ENCODE measurements at regions not wholly inside any gene's neighbourhood (a gene's known extent, or its start where the extent isn't known, plus 50 kb on each side); places are given as distances from the start of the nearest gene placed in this dataset.

DNA sequence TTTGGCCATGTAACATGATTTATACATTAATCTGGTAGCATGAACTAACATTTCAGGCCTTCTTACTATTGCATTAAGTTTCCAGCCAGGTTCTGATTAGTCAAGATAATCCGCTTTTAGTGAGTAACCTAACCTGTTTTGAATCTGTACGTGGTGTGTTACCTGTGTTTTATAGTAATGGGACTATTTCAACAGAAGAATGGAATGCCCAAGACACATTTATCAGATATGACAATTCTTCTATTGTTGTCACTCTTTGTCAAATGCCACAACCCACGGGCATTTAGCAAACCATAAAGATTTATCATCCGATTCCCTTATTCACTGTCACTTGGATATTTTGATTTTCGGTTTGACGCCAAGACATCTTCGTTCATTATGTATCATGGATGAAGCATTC is 117.9 kb downstream of the ETAA1 start:
- H3K4me1 Mint-ChIP-seq: no peaks in the 10 kb centered on the region
- no peak overlapping the region for H2AFZ ChIP-seq (ENCODE audit: insufficient read depth, low read depth, low read length, poor library complexity, severe bottlenecking)
- H3K36me3 ChIP-seq (replicated peaks in 1 of 2; ENCODE audit: control insufficient read depth in 1 of 2, insufficient read depth in 2 of 2, low read length in 2 of 2): no peaks in the 10 kb centered on the region
- H3K27ac Mint-ChIP-seq: no peak overlapping the region
- no peak overlapping the region for H3K4me2 ChIP-seq (replicated peaks; ENCODE audit: extremely low read depth, low read length, poor library complexity, severe bottlenecking)
- TF ChIP-seq, protein P1, sequence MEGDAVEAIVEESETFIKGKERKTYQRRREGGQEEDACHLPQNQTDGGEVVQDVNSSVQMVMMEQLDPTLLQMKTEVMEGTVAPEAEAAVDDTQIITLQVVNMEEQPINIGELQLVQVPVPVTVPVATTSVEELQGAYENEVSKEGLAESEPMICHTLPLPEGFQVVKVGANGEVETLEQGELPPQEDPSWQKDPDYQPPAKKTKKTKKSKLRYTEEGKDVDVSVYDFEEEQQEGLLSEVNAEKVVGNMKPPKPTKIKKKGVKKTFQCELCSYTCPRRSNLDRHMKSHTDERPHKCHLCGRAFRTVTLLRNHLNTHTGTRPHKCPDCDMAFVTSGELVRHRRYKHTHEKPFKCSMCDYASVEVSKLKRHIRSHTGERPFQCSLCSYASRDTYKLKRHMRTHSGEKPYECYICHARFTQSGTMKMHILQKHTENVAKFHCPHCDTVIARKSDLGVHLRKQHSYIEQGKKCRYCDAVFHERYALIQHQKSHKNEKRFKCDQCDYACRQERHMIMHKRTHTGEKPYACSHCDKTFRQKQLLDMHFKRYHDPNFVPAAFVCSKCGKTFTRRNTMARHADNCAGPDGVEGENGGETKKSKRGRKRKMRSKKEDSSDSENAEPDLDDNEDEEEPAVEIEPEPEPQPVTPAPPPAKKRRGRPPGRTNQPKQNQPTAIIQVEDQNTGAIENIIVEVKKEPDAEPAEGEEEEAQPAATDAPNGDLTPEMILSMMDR (IDR thresholded peaks at IDR 0.05): no peak
- intact Hi-C loops (cut with micrococcal nuclease): no loop called here
- no peak overlapping the region for H3K4me3 Mint-ChIP-seq
- no peaks in the 10 kb centered on the region for H3K27me3 ChIP-seq (ENCODE audit: control insufficient read depth in 2 of 2, insufficient read depth in 2 of 2, low read length in 2 of 2)
- no peak overlapping the region for H3K4me3 ChIP-seq (replicated peaks in 1 of 3; ENCODE audit: low read depth in 2 of 3, low read length in 3 of 3)
- peaks cover 0 to 12% (median 7%) of the 10 kb centered on the region in 7 donors for H3K9me3 Mint-ChIP-seq
- peaks cover 0 to 3% (median 0%) of the 10 kb centered on the region in 3 donors for H3K27me3 Mint-ChIP-seq (ENCODE audit: low read depth in 3 of 3)
- no peaks in the 10 kb centered on the region for H3K4me1 ChIP-seq (ENCODE audit: control insufficient read depth in 1 of 2, insufficient read depth in 2 of 2, low read length in 2 of 2)
- no peaks in the 10 kb centered on the region for H3K79me2 ChIP-seq (ENCODE audit: insufficient read depth, low read length)
- no peaks in the 10 kb centered on the region for H4K20me1 ChIP-seq (ENCODE audit: insufficient read depth, low read length)
- no peaks in the 10 kb centered on the region for H3K36me3 Mint-ChIP-seq
- H3K9ac ChIP-seq (ENCODE audit: insufficient read depth, low read length, poor library complexity, severe bottlenecking): no peak overlapping the region
- H3K27ac ChIP-seq (ENCODE audit: low read depth in 1 of 2, low read length in 2 of 2): no peak overlapping the region
- WGBS (ENCODE audit: insufficient coverage): no CpG with 5 or more reads among the region's 7 CpGs
- DNase-seq: no peak
- peaks cover 0 to 3% of the 10 kb centered on the region in 2 donors for H3K9me3 ChIP-seq (replicated peaks in 1 of 2; ENCODE audit: control insufficient read depth in 1 of 2, insufficient read depth in 1 of 2, low read length in 2 of 2)

DNA sequence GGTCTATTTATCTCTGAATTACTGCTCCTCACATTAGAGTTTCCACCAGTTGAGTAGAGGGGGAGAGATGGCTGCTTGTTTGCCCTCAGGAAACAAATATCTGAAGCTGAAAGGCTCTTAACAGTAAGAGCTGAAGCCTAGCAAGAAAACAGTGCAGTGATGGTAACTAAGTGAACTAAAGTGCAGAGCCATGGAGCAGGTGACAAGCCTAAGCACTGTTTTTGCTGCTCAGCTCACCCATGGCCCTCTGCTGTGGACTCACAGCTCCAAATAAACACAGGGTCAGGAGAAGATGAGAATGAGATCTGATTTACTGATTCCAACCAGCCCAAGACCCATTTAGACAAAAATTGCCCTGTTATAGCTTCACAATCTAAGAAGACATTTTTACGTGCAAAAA is 118.4 kb downstream of the ETAA1 start:
- Mint-ChIP-seq H3K27ac (no peak overlapping the region), H3K27me3 (ENCODE audit: low read depth in 3 of 3) (peaks cover 0 to 3% (median 0%) of the 10 kb centered on the region in 3 donors), H3K4me1 (no peaks in the 10 kb centered on the region), H3K9me3 (peaks cover 0 to 12% (median 7%) of the 10 kb centered on the region in 7 donors), H3K4me3 (no peak overlapping the region), H3K36me3 (no peaks in the 10 kb centered on the region)
- DNase-seq: no peak
- no peak overlapping the region for H3K4me2 ChIP-seq (replicated peaks; ENCODE audit: extremely low read depth, low read length, poor library complexity, severe bottlenecking)
- WGBS (ENCODE audit: insufficient coverage): no CpG with 5 or more reads among the region's 1 CpG
- H3K9me3 ChIP-seq (replicated peaks in 1 of 2; ENCODE audit: control insufficient read depth in 1 of 2, insufficient read depth in 1 of 2, low read length in 2 of 2): peaks cover 0 to 3% of the 10 kb centered on the region in 2 donors
- no peak overlapping the region for H2AFZ ChIP-seq (ENCODE audit: insufficient read depth, low read depth, low read length, poor library complexity, severe bottlenecking)
- H3K4me1 ChIP-seq (ENCODE audit: control insufficient read depth in 1 of 2, insufficient read depth in 2 of 2, low read length in 2 of 2): no peaks in the 10 kb centered on the region
- intact Hi-C loops (cut with micrococcal nuclease): no loop called here
- H3K36me3 ChIP-seq (replicated peaks in 1 of 2; ENCODE audit: control insufficient read depth in 1 of 2, insufficient read depth in 2 of 2, low read length in 2 of 2): no peaks in the 10 kb centered on the region
- H3K9ac ChIP-seq (ENCODE audit: insufficient read depth, low read length, poor library complexity, severe bottlenecking): no peak overlapping the region
- no peaks in the 10 kb centered on the region for H4K20me1 ChIP-seq (ENCODE audit: insufficient read depth, low read length)
- H3K4me3 ChIP-seq (replicated peaks in 1 of 3; ENCODE audit: low read depth in 2 of 3, low read length in 3 of 3): no peak overlapping the region
- no peak overlapping the region for H3K27ac ChIP-seq (ENCODE audit: low read depth in 1 of 2, low read length in 2 of 2)
- no peaks in the 10 kb centered on the region for H3K27me3 ChIP-seq (ENCODE audit: control insufficient read depth in 2 of 2, insufficient read depth in 2 of 2, low read length in 2 of 2)
- TF ChIP-seq, protein P1 (IDR thresholded peaks at IDR 0.05): no peak
- H3K79me2 ChIP-seq (ENCODE audit: insufficient read depth, low read length): no peaks in the 10 kb centered on the region
